ENCODE measurements at regions not wholly inside any gene's neighbourhood (a gene's known extent, or its start where the extent isn't known, plus 50 kb on each side); places are given as distances from the start of the nearest gene placed in this dataset.

- H3K9me3 ChIP-seq (ENCODE audit: control insufficient read depth, insufficient read depth, low read depth, low read length), result no peaks in the 10 kb centered on the region
- POLR2A ChIA-PET, result no interaction called here
- no peak overlapping the region for H3K27ac ChIP-seq (ENCODE audit: extremely low read depth, low read depth, low read length)
- no peaks in the 10 kb centered on the region for H3K36me3 ChIP-seq (ENCODE audit: control insufficient read depth in 2 of 2, insufficient read depth in 1 of 2, low read length in 2 of 2)
- H3K4me3 ChIP-seq (ENCODE audit: low read depth, low read length), result no peak overlapping the region
- TF ChIP-seq ZNF366 (tag by site-specific recombination; conservative IDR thresholded peaks at IDR 0.05), result no peak
- TF ChIP-seq ZSCAN4 (tag by site-specific recombination; IDR thresholded peaks at IDR 0.05), result no peak
- TF ChIP-seq ZNF530 (tag by site-specific recombination; IDR thresholded peaks at IDR 0.05; ENCODE audit: low read depth), result no peak
- TF ChIP-seq ZNF18 (tag by site-specific recombination; IDR thresholded peaks at IDR 0.05), result no peak
- no peak for TF ChIP-seq GLIS1 (tag by site-specific recombination; IDR thresholded peaks at IDR 0.05)
- no peak for TF ChIP-seq ZNF654 (tag by site-specific recombination; IDR thresholded peaks at IDR 0.05; ENCODE audit: low read depth)
- no peak for TF ChIP-seq ZNF311 (tag by site-specific recombination; IDR thresholded peaks at IDR 0.05; ENCODE audit: borderline replicate concordance)
- no peak for TF ChIP-seq ZNF473 (tag by site-specific recombination; IDR thresholded peaks at IDR 0.05)
- TF ChIP-seq ZNF48 (tag by site-specific recombination; IDR thresholded peaks at IDR 0.05), result no peak
- no peak for TF ChIP-seq ZIC2 (tag by site-specific recombination; IDR thresholded peaks at IDR 0.05)
- TF ChIP-seq SCRT2 (tag by site-specific recombination; IDR thresholded peaks at IDR 0.05), result no peak
- TF ChIP-seq ZNF560 (tag by site-specific recombination; IDR thresholded peaks at IDR 0.05; ENCODE audit: borderline replicate concordance), result no peak
- TF ChIP-seq ZBTB21 (tag by site-specific recombination; IDR thresholded peaks at IDR 0.05), result no peak
- TF ChIP-seq GLIS2 (tag by site-specific recombination; IDR thresholded peaks at IDR 0.05), result no peak
- TF ChIP-seq SCRT1 (tag by site-specific recombination; IDR thresholded peaks at IDR 0.05; ENCODE audit: borderline replicate concordance), result no peak
- no peak for TF ChIP-seq ZNF23 (tag by site-specific recombination; IDR thresholded peaks at IDR 0.05; ENCODE audit: borderline replicate concordance)
- TF ChIP-seq ZBTB49 (tag by site-specific recombination; IDR thresholded peaks at IDR 0.05; ENCODE audit: low read depth), result no peak
- TF ChIP-seq GLI2 (tag by site-specific recombination; IDR thresholded peaks at IDR 0.05; ENCODE audit: borderline replicate concordance, low read depth), result no peak
- TF ChIP-seq BCL11B (tag by site-specific recombination; IDR thresholded peaks at IDR 0.05; ENCODE audit: low read depth), result no peak
- TF ChIP-seq ZNF248 (tag by site-specific recombination; IDR thresholded peaks at IDR 0.05), result no peak
- H3K4me1 ChIP-seq (ENCODE audit: control insufficient read depth, insufficient read depth, low read length), result no peaks in the 10 kb centered on the region
- CTCF ChIA-PET, result no interaction called here
Measured at GRCh38 chr5:121421646-121422045, 430.0 kb upstream of the FTMT start.

- no peaks in the 10 kb centered on the region for H3K4me1 ChIP-seq (ENCODE audit: control insufficient read depth, insufficient read depth, low read length)
- POLR2A ChIA-PET, result no interaction called here
- H3K9me3 ChIP-seq (ENCODE audit: control insufficient read depth, insufficient read depth, low read depth, low read length), result no peaks in the 10 kb centered on the region
- H3K36me3 ChIP-seq (ENCODE audit: control insufficient read depth in 2 of 2, insufficient read depth in 1 of 2, low read length in 2 of 2), result no peaks in the 10 kb centered on the region
- H3K4me3 ChIP-seq (ENCODE audit: low read depth, low read length), result no peak overlapping the region
- CTCF ChIA-PET, result no interaction called here
- no peak overlapping the region for H3K27ac ChIP-seq (ENCODE audit: extremely low read depth, low read depth, low read length)
- TF ChIP-seq BCL11A (tag by site-specific recombination; IDR thresholded peaks at IDR 0.05; ENCODE audit: low read depth), result no peak
- TF ChIP-seq ZNF274 (IDR thresholded peaks at IDR 0.05; ENCODE audit: low read length), result no peak
- no peak for TF ChIP-seq ZNF274 (tag by site-specific recombination; IDR thresholded peaks at IDR 0.05; ENCODE audit: borderline replicate concordance)
- no peak for TF ChIP-seq ZNF521 (tag by site-specific recombination; IDR thresholded peaks at IDR 0.05)
- no peak for TF ChIP-seq ZNF114 (tag by site-specific recombination; IDR thresholded peaks at IDR 0.05)
- no peak for TF ChIP-seq BCL11B (tag by site-specific recombination; IDR thresholded peaks at IDR 0.05; ENCODE audit: low read depth)
- TF ChIP-seq ZNF354C (tag by site-specific recombination; IDR thresholded peaks at IDR 0.05; ENCODE audit: borderline replicate concordance, low read depth), result no peak
- TF ChIP-seq ZNF112 (tag by site-specific recombination; IDR thresholded peaks at IDR 0.05), result no peak
- no peak for TF ChIP-seq ZBTB1 (tag by site-specific recombination; IDR thresholded peaks at IDR 0.05)
- no peak for TF ChIP-seq PRDM1 (tag by site-specific recombination; IDR thresholded peaks at IDR 0.05)
- TF ChIP-seq ZNF132 (tag by site-specific recombination; IDR thresholded peaks at IDR 0.05; ENCODE audit: borderline replicate concordance), result no peak
- no peak for TF ChIP-seq ZNF629 (tag by site-specific recombination; IDR thresholded peaks at IDR 0.05)
- TF ChIP-seq PRDM4 (tag by site-specific recombination; IDR thresholded peaks at IDR 0.05), result no peak
Measured at GRCh38 chr5:121424976-121425375, 426.7 kb upstream of the FTMT start.
